ENCODE measurements at regions not wholly inside any gene's neighbourhood (a gene's known extent, or its start where the extent isn't known, plus 50 kb on each side); places are given as distances from the start of the nearest gene placed in this dataset.

GRCh38 chrX:39922926-39923325 is 174.8 kb downstream of the BCOR start (continued):
- TF ChIP-seq CTCF (IDR thresholded peaks at IDR 0.05; ENCODE audit: low read depth, low read length, missing input control): no peak
- TF ChIP-seq TAF1 (conservative IDR thresholded peaks at IDR 0.05): no peak
- TF ChIP-seq GABPA (IDR thresholded peaks at IDR 0.05 in 1 of 2, conservative IDR thresholded peaks at IDR 0.05 in 1 of 2): no peak
- TF ChIP-seq YY1 (IDR thresholded peaks at IDR 0.05): no peak

- DNase-seq (ENCODE audit: low spot score): no peak
- Histone ChIP-seq H3K9me3 (ENCODE audit: control insufficient read depth in 4 of 4, low read length in 3 of 4) (no peaks in the 10 kb centered on the region), H3K4me3 (ENCODE audit: low read depth in 1 of 3, low read length in 3 of 3) (no peak overlapping the region), H3K4me1 (ENCODE audit: control insufficient read depth in 4 of 4, insufficient read depth in 4 of 4, low read length in 3 of 4) (no peaks in the 10 kb centered on the region), H3K36me3 (ENCODE audit: control insufficient read depth in 4 of 4, insufficient read depth in 3 of 4, low read depth in 1 of 4, low read length in 3 of 4) (no peaks in the 10 kb centered on the region), H3K27me3 (ENCODE audit: control insufficient read depth in 4 of 4, insufficient read depth in 4 of 4, low read length in 3 of 4) (no peaks in the 10 kb centered on the region), H3K27ac (ENCODE audit: low read depth in 1 of 2, low read length in 2 of 2) (no peak overlapping the region), H3K9ac (ENCODE audit: low read depth in 1 of 2, low read length in 2 of 2) (no peak overlapping the region)
- TF ChIP-seq FOXA1 (IDR thresholded peaks at IDR 0.05) (no peak), RAD21 (IDR thresholded peaks at IDR 0.05) (no peak), ZBTB33 (IDR thresholded peaks at IDR 0.05) (no peak), HNF4A (conservative IDR thresholded peaks at IDR 0.05) (no peak), REST (IDR thresholded peaks at IDR 0.05) (no peak), SP1 (IDR thresholded peaks at IDR 0.05) (no peak), CTCF (IDR thresholded peaks at IDR 0.05; ENCODE audit: low read depth, low read length, missing input control) (no peak)
- 92% methylated on average over 4 of the region's 4 CpGs for WGBS
These were observed 170.4 kb downstream of the BCOR start for GRCh38 chrX:39927380-39927779.
